ENCODE measurements at regions not wholly inside any gene's neighbourhood (a gene's known extent, or its start where the extent isn't known, plus 50 kb on each side); places are given as distances from the start of the nearest gene placed in this dataset.
"Not testable (repeated sequence)": the region's sequence is repeated elsewhere in the genome, so short reads cannot be mapped to it uniquely, and the experiment has no call there.

- not testable (repeated sequence) for DNase-seq (ENCODE audit: low read depth)
Observed at GRCh38 chr4:154907345-154908045, 126.4 kb downstream of the RBM46 start.

GRCh38 chr4:154908168-154908567 is 127.1 kb downstream of the RBM46 start:
- DNase-seq (ENCODE audit: low read depth) = no peak

- no peak for DNase-seq (ENCODE audit: low read depth)
Observed at GRCh38 chr4:154911097-154911496, 130.0 kb downstream of the RBM46 start.

- no peak for DNase-seq (ENCODE audit: low read depth)
Observed at GRCh38 chr4:154911608-154912098, 130.6 kb downstream of the RBM46 start.

- DNase-seq (ENCODE audit: low read depth) = no peak
Observed at GRCh38 chr4:154916068-154916467, 135.0 kb downstream of the RBM46 start.

- DNase-seq (ENCODE audit: low read depth) = no peak
Observed at GRCh38 chr4:154927126-154927680, 146.1 kb downstream of the RBM46 start.

- DNase-seq (ENCODE audit: low read depth) = peak; percentile 3
Observed at GRCh38 chr4:154928640-154929257, 147.7 kb downstream of the RBM46 start.

- DNase-seq (ENCODE audit: low read depth) = no peak
Observed at GRCh38 chr4:154936873-154937272, 155.8 kb downstream of the RBM46 start.

GRCh38 chr4:154939851-154940250 is 158.8 kb downstream of the RBM46 start:
- no peak for DNase-seq (ENCODE audit: low read depth)

GRCh38 chr4:154942176-154942575 is 161.1 kb downstream of the RBM46 start:
- DNase-seq (ENCODE audit: low read depth) = no peak

- no peak for DNase-seq (ENCODE audit: low read depth)
Observed at GRCh38 chr4:154944996-154945395, 163.9 kb downstream of the RBM46 start.

GRCh38 chr4:154946113-154946512 is 165.0 kb downstream of the RBM46 start:
- DNase-seq (ENCODE audit: low read depth) = no peak

- DNase-seq (ENCODE audit: low read depth) = no peak
Observed at GRCh38 chr4:154953691-154954090, 172.6 kb downstream of the RBM46 start.

GRCh38 chr4:154954117-154954516 is 173.0 kb downstream of the RBM46 start:
- DNase-seq (ENCODE audit: low read depth) = no peak

- no peak for DNase-seq (ENCODE audit: low read depth)
Observed at GRCh38 chr4:154958121-154958520, 177.0 kb downstream of the RBM46 start.

GRCh38 chr4:154958621-154959358 is 177.7 kb downstream of the RBM46 start:
- DNase-seq (ENCODE audit: low read depth) = no peak

- DNase-seq (ENCODE audit: low read depth) = no peak
Observed at GRCh38 chr4:154959756-154960155, 178.7 kb downstream of the RBM46 start.

- no peak for DNase-seq (ENCODE audit: low read depth)
Observed at GRCh38 chr4:154960476-154960875, 179.4 kb downstream of the RBM46 start.

- DNase-seq (ENCODE audit: low read depth) = no peak
Observed at GRCh38 chr4:154961263-154961662, 180.2 kb downstream of the RBM46 start.

GRCh38 chr4:154973244-154974035 is 192.4 kb downstream of the RBM46 start:
- no peak for DNase-seq (ENCODE audit: low read depth)

GRCh38 chr4:154977228-154977627 is 196.2 kb downstream of the RBM46 start:
- no peak for DNase-seq (ENCODE audit: low read depth)
